Endodermal cell (in vitro differentiated cells): ENCODE measurements at regions not wholly inside any gene's neighbourhood (a gene's known extent, or its start where the extent isn't known, plus 50 kb on each side); places are given as distances from the start of the nearest gene placed in this dataset.

ENCODE experiments used
- DNase-seq: peaks from one replicate; pipeline ENCODE4 v3.0.0-alpha.2; 2017
- H3K27ac ChIP-seq: 2 replicates; pipeline ENCODE4 v1.5.1; 2013; ENCODE audit warnings: mild to moderate bottlenecking, low read depth, low read length, moderate library complexity
- H3K27me3 ChIP-seq: 2 replicates; pipeline ENCODE4 v1.6.1; 2013; ENCODE audit warnings: mild to moderate bottlenecking, low read length, moderate library complexity; ENCODE audit not compliant: insufficient read depth, control insufficient read depth, poor library complexity, severe bottlenecking
- H3K36me3 ChIP-seq: 2 replicates; pipeline ENCODE4 v1.7.0; 2013; ENCODE audit warnings: mild to moderate bottlenecking, low read length, moderate library complexity; ENCODE audit not compliant: control insufficient read depth, insufficient read depth
- H3K4me1 ChIP-seq: one replicate; pipeline ENCODE4 v1.7.0; 2013; ENCODE audit warnings: low read length; ENCODE audit not compliant: control insufficient read depth, insufficient read depth
- H3K4me3 ChIP-seq: 2 replicates; pipeline ENCODE4 v1.5.1; 2013; ENCODE audit warnings: mild to moderate bottlenecking, low read length, moderate library complexity
- H3K9ac ChIP-seq: 2 replicates; pipeline ENCODE4 v1.6.1; 2013; ENCODE audit warnings: mild to moderate bottlenecking, low read length, moderate library complexity; ENCODE audit not compliant: poor library complexity, severe bottlenecking; ENCODE audit errors: extremely low read depth
- H3K9me3 ChIP-seq: 2 replicates; pipeline ENCODE4 v1.6.1; 2013; ENCODE audit warnings: mild to moderate bottlenecking, low read length, moderate library complexity; ENCODE audit not compliant: control insufficient read depth
- H3K27ac Mint-ChIP-seq: 2 replicates; pipeline ENCODE4 v1.8.0; 2020; ENCODE audit warnings: mixed read lengths
- H3K27me3 Mint-ChIP-seq: 2 replicates; pipeline ENCODE4 v1.8.0; 2021; ENCODE audit warnings: mild to moderate bottlenecking, mixed read lengths; ENCODE audit not compliant: insufficient read depth
- H3K36me3 Mint-ChIP-seq: 2 replicates; pipeline ENCODE4 v1.8.0; 2020; ENCODE audit warnings: low read depth, mixed read lengths
- H3K4me1 Mint-ChIP-seq: 2 replicates; pipeline ENCODE4 v1.8.0; 2020; ENCODE audit warnings: mixed read lengths
- H3K4me3 Mint-ChIP-seq: 2 replicates; pipeline ENCODE4 v1.8.0; 2020; ENCODE audit warnings: mild to moderate bottlenecking, moderate library complexity, mixed read lengths
- H3K9me3 Mint-ChIP-seq: 2 replicates; pipeline ENCODE4 v1.8.0; 2020; ENCODE audit warnings: mild to moderate bottlenecking, mixed read lengths
- CTCF ChIP-seq: fragments of 200-600 bp; sonication (generic); conservative IDR thresholded peaks from 2 replicates; pipeline ENCODE4 v1.5.0; 2021; ENCODE audit warnings: antibody characterized with exemption, mild to moderate bottlenecking
- WGBS, 2 experiments: methylation state at CpG; one replicate each; pipeline versions ENCODE4 v1.1.5 to v1.1.7; 2013; ENCODE audit warnings: missing lambda C conversion rate in 2 of 2, mixed read lengths in 1 of 2; ENCODE audit not compliant: insufficient coverage in 1 of 2, insufficient read length in 1 of 2; 5-methylcytosine and 5-hydroxymethylcytosine counted together

GRCh38 chr2:19137433-19137832 is 221.0 kb downstream of the OSR1 start:
- no peaks in the 10 kb centered on the region for H3K36me3 ChIP-seq
- Mint-ChIP-seq H3K4me1 (peaks cover 46% of the 10 kb centered on the region), H3K27me3 (no peaks in the 10 kb centered on the region), H3K27ac (no peak overlapping the region), H3K4me3 (no peak overlapping the region), H3K36me3 (no peaks in the 10 kb centered on the region), H3K9me3 (peaks cover 3% of the 10 kb centered on the region)
- no peak overlapping the region for H3K27ac ChIP-seq
- TF ChIP-seq CTCF = peak; percentile 51
- H3K9ac ChIP-seq = no peak overlapping the region
- H3K9me3 ChIP-seq = peaks cover 9% of the 10 kb centered on the region
- peaks cover 8% of the 10 kb centered on the region for H3K4me1 ChIP-seq
- peak; percentile 58 for DNase-seq
- no peaks in the 10 kb centered on the region for H3K27me3 ChIP-seq
- no peak overlapping the region for H3K4me3 ChIP-seq

GRCh38 chr2:19132967-19133366 is 225.5 kb downstream of the OSR1 start:
- Histone ChIP-seq H3K9me3 (peaks cover 9% of the 10 kb centered on the region), H3K9ac (no peak overlapping the region), H3K27ac (no peak overlapping the region), H3K4me1 (no peaks in the 10 kb centered on the region), H3K36me3 (no peaks in the 10 kb centered on the region), H3K27me3 (no peaks in the 10 kb centered on the region), H3K4me3 (no peak overlapping the region)
- H3K4me1 Mint-ChIP-seq = peaks cover 22% of the 10 kb centered on the region
- no peak for TF ChIP-seq CTCF
- H3K27me3 Mint-ChIP-seq = no peaks in the 10 kb centered on the region
- H3K36me3 Mint-ChIP-seq = no peaks in the 10 kb centered on the region
- 99 to 100% methylated on average over 2 of the region's 2 CpGs for WGBS, 2 experiments
- DNase-seq = no peak
- peaks cover 3% of the 10 kb centered on the region for H3K9me3 Mint-ChIP-seq
- no peak overlapping the region for H3K4me3 Mint-ChIP-seq
- no peak overlapping the region for H3K27ac Mint-ChIP-seq

- DNase-seq = no peak
- WGBS, 2 experiments = 87 to 91% methylated on average over 5 of the region's 5 CpGs
- H3K4me1 ChIP-seq = no peaks in the 10 kb centered on the region
- no peak for TF ChIP-seq CTCF
- peaks cover 9% of the 10 kb centered on the region for H3K9me3 ChIP-seq
- Mint-ChIP-seq H3K4me1 (peaks cover 16% of the 10 kb centered on the region), H3K36me3 (no peaks in the 10 kb centered on the region), H3K27me3 (no peaks in the 10 kb centered on the region), H3K9me3 (peaks cover 3% of the 10 kb centered on the region), H3K27ac (no peak overlapping the region), H3K4me3 (no peak overlapping the region)
- H3K27ac ChIP-seq = no peak overlapping the region
- H3K27me3 ChIP-seq = no peaks in the 10 kb centered on the region
- no peaks in the 10 kb centered on the region for H3K36me3 ChIP-seq
- H3K4me3 ChIP-seq = no peak overlapping the region
- no peak overlapping the region for H3K9ac ChIP-seq
Measured at GRCh38 chr2:19131871-19132270, 226.6 kb downstream of the OSR1 start.
